H1 (cell line): ENCODE measurements at regions not wholly inside any gene's neighbourhood (a gene's known extent, or its start where the extent isn't known, plus 50 kb on each side); places are given as distances from the start of the nearest gene placed in this dataset.

Experiments used
- CTBP2 ChIP-seq: IDR thresholded peaks from 2 replicates; pipeline ENCODE4 v1.7.0; 2011; ENCODE audit warnings: borderline replicate concordance, mild to moderate bottlenecking, moderate library complexity, mixed read lengths, low read length; ENCODE audit not compliant: insufficient read depth, insufficient read length
- CTCF ChIP-seq, 3 experiments: IDR thresholded peaks; 1 replicate in 2 of 3; 2 replicates in 1 of 3; pipeline versions ENCODE4 v1.5.1 to v1.6.1; 2011; ENCODE audit warnings: low read length in 3 of 3, mild to moderate bottlenecking in 3 of 3, inconsistent platforms in 2 of 3, low read depth in 1 of 3, moderate library complexity in 1 of 3; ENCODE audit not compliant: insufficient read depth in 1 of 3; ENCODE audit errors: control extremely low read depth in 1 of 3
- POLR2A ChIP-seq, 2 experiments: IDR thresholded peaks; 1 replicate in 1 of 2; 2 replicates in 1 of 2; pipeline ENCODE4 v1.6.1; 2011; ENCODE audit warnings: low read depth in 2 of 2, low read length in 2 of 2, mild to moderate bottlenecking in 2 of 2; ENCODE audit errors: control extremely low read depth in 1 of 2
- TAF1 ChIP-seq: IDR thresholded peaks from 2 replicates; pipeline ENCODE4 v1.6.1; 2011; ENCODE audit warnings: mild to moderate bottlenecking, low read depth, low read length

GRCh38 chr5:4309026-4309425 is 713.4 kb downstream of the IRX1 start:
- TF ChIP-seq CTBP2: no peak
- no peak for TF ChIP-seq POLR2A (IDR thresholded peaks at IDR 0.05; ENCODE audit: control extremely low read depth in 1 of 2, low read depth in 2 of 2, low read length in 2 of 2)
- no peak for TF ChIP-seq CTCF (IDR thresholded peaks at IDR 0.05; ENCODE audit: control extremely low read depth in 1 of 3, insufficient read depth in 1 of 3, low read depth in 1 of 3, low read length in 3 of 3)
- TF ChIP-seq TAF1: no peak
